Left lung (tissue), 4 donors: ENCODE measurements at regions not wholly inside any gene's neighbourhood (a gene's known extent, or its start where the extent isn't known, plus 50 kb on each side); places are given as distances from the start of the nearest gene placed in this dataset.

Experiments used
- ATAC-seq: fragments of 200-7000 bp; cut with Tn5 transposase; one replicate; pipeline ENCODE4 v1.9.1; 2020; ENCODE audit warnings: moderate library complexity
- DNase-seq, 4 donors: peaks; one replicate each; pipeline ENCODE4 v3.0.0-alpha.2; 2013 to 2020
- H3K27ac ChIP-seq, 2 donors: fragments of 200-600 bp; sonication (generic) in 1 of 2; one replicate each; pipeline versions ENCODE4 v1.5.0 to v1.8.0; 2020 to 2021
- H3K27me3 ChIP-seq, 2 donors: fragments of 200-600 bp; sonication (generic) in 1 of 2; one replicate each; pipeline versions ENCODE4 v1.5.0 to v1.8.0; 2020 to 2021
- H3K36me3 ChIP-seq, 2 donors: fragments of 200-600 bp; sonication (generic) in 1 of 2; one replicate each; pipeline versions ENCODE4 v1.5.0 to v1.8.0; 2020 to 2021
- H3K4me1 ChIP-seq, 2 donors: fragments of 200-600 bp; one replicate each; pipeline ENCODE4 v1.8.0; 2021
- H3K4me3 ChIP-seq, 2 donors: fragments of 200-600 bp; sonication (generic) in 1 of 2; one replicate each; pipeline versions ENCODE4 v1.5.0 to v1.8.0; 2020 to 2021; ENCODE audit warnings: mild to moderate bottlenecking in 1 of 2
- H3K9me3 ChIP-seq, 2 donors: fragments of 200-600 bp; sonication (generic) in 1 of 2; one replicate each; pipeline versions ENCODE4 v1.5.0 to v1.8.0; 2020 to 2021
- intact Hi-C, 2 donors: fragments of 100-400 bp; cut with DNase I; formaldehyde crosslinking; loops; one replicate each; pipeline versions ENCODE4 v1.11.2 to v1.14.2; 2022
- TF ChIP-seq, protein P1 (sequence below), 2 donors: fragments of 200-600 bp; sonication (generic) in 1 of 2; IDR thresholded peaks; one replicate each; pipeline versions ENCODE4 v1.5.0 to v1.8.0; 2021; ENCODE audit warnings: antibody characterized with exemption in 2 of 2
- donor health status: DM: no; HTN: yes; CAD: no.
- donor health status: DM: no; HTN: no; CAD: no.

GRCh38 chr5:10831419-10831818 lies 70.4 kb upstream of the DAP start:
- Histone ChIP-seq H3K4me1 (peaks cover 0 to 5% of the 10 kb centered on the region in 2 donors), H3K27ac (no peak overlapping the region), H3K36me3 (no peaks in the 10 kb centered on the region), H3K9me3 (no peaks in the 10 kb centered on the region), H3K27me3 (no peaks in the 10 kb centered on the region), H3K4me3 (no peak overlapping the region)
- DNase-seq (peak in 2 of 4 donors; percentile 20 to 28), ATAC-seq (peak; percentile 64)
- TF ChIP-seq, protein P1, sequence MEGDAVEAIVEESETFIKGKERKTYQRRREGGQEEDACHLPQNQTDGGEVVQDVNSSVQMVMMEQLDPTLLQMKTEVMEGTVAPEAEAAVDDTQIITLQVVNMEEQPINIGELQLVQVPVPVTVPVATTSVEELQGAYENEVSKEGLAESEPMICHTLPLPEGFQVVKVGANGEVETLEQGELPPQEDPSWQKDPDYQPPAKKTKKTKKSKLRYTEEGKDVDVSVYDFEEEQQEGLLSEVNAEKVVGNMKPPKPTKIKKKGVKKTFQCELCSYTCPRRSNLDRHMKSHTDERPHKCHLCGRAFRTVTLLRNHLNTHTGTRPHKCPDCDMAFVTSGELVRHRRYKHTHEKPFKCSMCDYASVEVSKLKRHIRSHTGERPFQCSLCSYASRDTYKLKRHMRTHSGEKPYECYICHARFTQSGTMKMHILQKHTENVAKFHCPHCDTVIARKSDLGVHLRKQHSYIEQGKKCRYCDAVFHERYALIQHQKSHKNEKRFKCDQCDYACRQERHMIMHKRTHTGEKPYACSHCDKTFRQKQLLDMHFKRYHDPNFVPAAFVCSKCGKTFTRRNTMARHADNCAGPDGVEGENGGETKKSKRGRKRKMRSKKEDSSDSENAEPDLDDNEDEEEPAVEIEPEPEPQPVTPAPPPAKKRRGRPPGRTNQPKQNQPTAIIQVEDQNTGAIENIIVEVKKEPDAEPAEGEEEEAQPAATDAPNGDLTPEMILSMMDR (IDR thresholded peaks at IDR 0.05) = no peak
- intact Hi-C loops = no loop called here

DNA sequence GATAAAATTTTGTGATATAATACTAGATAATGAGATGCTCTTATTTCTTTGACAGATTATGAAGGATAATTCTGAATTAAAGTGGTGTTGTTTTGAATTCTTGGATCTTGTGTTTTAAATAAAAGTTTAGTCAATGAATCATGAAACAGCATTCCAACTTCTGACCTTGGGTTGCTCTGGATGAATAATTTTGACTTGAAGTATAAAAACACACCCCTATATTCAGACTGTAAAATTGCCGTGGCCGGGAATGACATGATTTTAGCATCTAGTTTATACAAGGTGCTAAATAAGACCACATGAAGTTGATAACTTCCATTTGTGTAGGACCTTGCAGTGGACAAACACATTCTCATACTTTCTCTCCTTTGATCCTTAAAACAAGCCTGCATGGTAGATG lies 67.2 kb upstream of the DAP start:
- no peak overlapping the region for H3K27ac ChIP-seq
- no peaks in the 10 kb centered on the region for H3K9me3 ChIP-seq
- no peaks in the 10 kb centered on the region for H3K36me3 ChIP-seq
- TF ChIP-seq, protein P1 (IDR thresholded peaks at IDR 0.05) = no peak
- peaks cover 0 to 5% of the 10 kb centered on the region in 2 donors for H3K4me1 ChIP-seq
- ATAC-seq = no peak
- DNase-seq = no peak
- H3K27me3 ChIP-seq = no peaks in the 10 kb centered on the region
- no peak overlapping the region for H3K4me3 ChIP-seq
- intact Hi-C loops = no loop called here

GRCh38 chr5:10827571-10827970 lies 66.5 kb upstream of the DAP start:
- H3K36me3 ChIP-seq = no peaks in the 10 kb centered on the region
- no peaks in the 10 kb centered on the region for H3K9me3 ChIP-seq
- TF ChIP-seq, protein P1 (IDR thresholded peaks at IDR 0.05) = no peak
- DNase-seq (no peak), ATAC-seq (no peak)
- no peak overlapping the region for H3K4me3 ChIP-seq
- no peaks in the 10 kb centered on the region for H3K27me3 ChIP-seq
- peaks cover 0 to 5% of the 10 kb centered on the region in 2 donors for H3K4me1 ChIP-seq
- intact Hi-C loops = no loop called here
- no peak overlapping the region for H3K27ac ChIP-seq

GRCh38 chr5:10826971-10827370 lies 65.9 kb upstream of the DAP start:
- TF ChIP-seq, protein P1 (IDR thresholded peaks at IDR 0.05) = no peak
- Histone ChIP-seq H3K4me1 (no peaks in the 10 kb centered on the region), H3K9me3 (no peaks in the 10 kb centered on the region), H3K36me3 (no peaks in the 10 kb centered on the region), H3K27me3 (no peaks in the 10 kb centered on the region), H3K27ac (no peak overlapping the region), H3K4me3 (no peak overlapping the region)
- intact Hi-C loops = no loop called here
- DNase-seq (no peak), ATAC-seq (no peak)

GRCh38 chr5:10825897-10826644 lies 65.0 kb upstream of the DAP start:
- no peak overlapping the region for H3K27ac ChIP-seq
- no peak overlapping the region for H3K4me3 ChIP-seq
- ATAC-seq = no peak
- no peaks in the 10 kb centered on the region for H3K36me3 ChIP-seq
- H3K9me3 ChIP-seq = no peaks in the 10 kb centered on the region
- no peak for DNase-seq
- H3K27me3 ChIP-seq = no peaks in the 10 kb centered on the region
- H3K4me1 ChIP-seq = no peaks in the 10 kb centered on the region
- intact Hi-C loops = no loop called here
- TF ChIP-seq, protein P1 (IDR thresholded peaks at IDR 0.05) = no peak
